Embryonic facial prominence (tissue), 1 donor: ENCODE measurements at regions not wholly inside any gene's neighbourhood (a gene's known extent, or its start where the extent isn't known, plus 50 kb on each side); places are given as distances from the start of the nearest gene placed in this dataset.
"Not testable (repeated sequence)": the region's sequence is repeated elsewhere in the genome, so short reads cannot be mapped to it uniquely, and the experiment has no call there.

Source experiments
- DNase-seq: peaks from one replicate; pipeline ENCODE4 v3.0.0-alpha.2; 2016; ENCODE audit errors: extremely low spot score

DNA sequence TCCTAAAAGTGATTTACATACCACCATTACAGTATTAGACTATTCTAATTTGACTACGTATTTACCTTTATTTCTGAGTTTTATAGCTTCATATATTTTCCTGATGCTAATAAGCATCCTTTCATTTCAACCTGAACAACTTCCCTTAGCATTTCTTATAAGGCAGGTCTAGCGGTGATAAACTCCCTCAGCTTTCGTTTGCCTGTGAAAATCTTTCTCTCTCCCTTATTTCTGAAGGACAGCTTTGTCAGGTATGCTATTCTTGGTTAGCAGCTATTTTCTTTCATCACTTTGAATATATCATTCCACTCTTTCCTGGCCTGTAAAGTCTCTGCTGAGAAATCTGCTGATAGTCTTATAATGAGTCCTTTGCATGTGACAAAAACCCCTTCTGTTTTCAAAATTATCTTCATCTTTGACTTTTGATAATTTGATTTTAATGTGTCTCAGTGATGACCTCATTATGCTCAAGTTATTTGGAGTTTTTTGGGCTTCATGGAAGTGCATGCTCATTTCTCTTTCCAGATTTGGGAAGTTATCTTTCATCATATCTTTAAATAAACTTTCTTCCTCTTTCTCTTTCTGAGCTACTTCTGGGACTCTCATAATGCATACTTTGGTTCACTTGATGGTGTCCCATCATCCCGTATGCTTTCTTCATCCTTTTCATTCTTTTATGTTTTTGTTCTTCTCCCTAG, 285.4 kb upstream of the PMFBP1 start:
- no peak for DNase-seq

GRCh38 chr16:72455743-72456659, 284.0 kb upstream of the PMFBP1 start:
- DNase-seq: no peak

DNA sequence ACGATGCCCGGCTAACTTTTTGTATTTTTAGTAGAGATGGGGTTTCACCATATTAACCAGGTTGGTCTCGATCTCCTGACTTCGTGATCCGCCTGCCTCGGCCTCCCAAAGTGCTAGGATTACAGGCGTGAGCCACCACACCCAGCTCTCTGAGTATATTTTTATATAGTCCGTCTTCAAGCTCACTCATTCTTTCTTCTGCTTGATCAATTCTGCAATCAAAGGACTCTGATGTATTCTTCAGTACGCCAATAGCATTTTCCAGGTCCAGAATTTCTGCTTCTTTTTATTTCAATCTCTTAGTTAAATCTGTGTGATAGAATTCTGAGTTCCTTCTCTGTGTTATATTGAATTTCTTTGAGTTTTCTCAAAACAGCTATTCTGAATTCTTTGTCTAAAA, 281.9 kb upstream of the PMFBP1 start:
- not testable (repeated sequence) for DNase-seq

- DNase-seq: no peak
Measured at GRCh38 chr16:72444696-72445095, 272.7 kb upstream of the PMFBP1 start.

- no peak for DNase-seq
Measured at GRCh38 chr16:72443809-72444208, 271.9 kb upstream of the PMFBP1 start.

- no peak for DNase-seq
Measured at GRCh38 chr16:72442385-72443158, 270.6 kb upstream of the PMFBP1 start.

DNA sequence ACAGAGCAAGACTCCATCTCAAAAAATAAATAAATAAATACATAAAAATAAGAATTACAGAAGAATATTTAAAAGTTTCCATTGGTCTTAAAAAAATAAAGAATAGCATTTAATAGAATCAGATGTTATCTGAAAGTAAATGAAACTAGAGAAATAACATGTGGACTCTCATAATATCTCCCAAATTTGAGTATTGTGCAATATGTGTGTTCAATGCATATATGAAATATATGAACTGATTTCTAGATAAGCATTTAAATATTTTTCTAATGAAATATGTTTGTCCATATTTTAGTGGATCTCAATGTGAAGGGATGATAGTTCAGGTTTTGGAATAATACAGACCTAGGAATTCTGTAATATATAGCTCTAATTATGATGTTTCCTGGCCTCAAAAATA, 265.9 kb upstream of the PMFBP1 start:
- DNase-seq: no peak

- DNase-seq: no peak
Measured at GRCh38 chr16:72434159-72434558, 262.2 kb upstream of the PMFBP1 start.

DNA sequence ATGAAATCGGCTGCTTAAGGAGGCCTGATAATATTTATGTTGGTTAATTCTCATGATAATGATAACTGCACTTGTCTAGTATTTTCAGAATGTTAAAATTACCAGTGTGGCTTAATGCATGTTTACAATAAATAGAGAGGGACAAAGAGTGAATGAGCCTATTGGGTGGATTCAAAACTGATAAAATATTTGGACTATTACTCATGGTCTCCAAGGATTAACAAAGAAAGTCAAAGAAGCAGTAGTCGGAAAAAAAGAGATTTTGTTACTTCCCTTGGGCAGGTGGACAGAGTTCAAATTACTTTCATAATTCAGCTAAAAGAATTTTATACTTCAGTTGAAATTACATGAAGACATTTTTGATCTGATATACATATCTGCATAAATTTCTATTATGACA, 258.2 kb upstream of the PMFBP1 start:
- DNase-seq: no peak

DNA sequence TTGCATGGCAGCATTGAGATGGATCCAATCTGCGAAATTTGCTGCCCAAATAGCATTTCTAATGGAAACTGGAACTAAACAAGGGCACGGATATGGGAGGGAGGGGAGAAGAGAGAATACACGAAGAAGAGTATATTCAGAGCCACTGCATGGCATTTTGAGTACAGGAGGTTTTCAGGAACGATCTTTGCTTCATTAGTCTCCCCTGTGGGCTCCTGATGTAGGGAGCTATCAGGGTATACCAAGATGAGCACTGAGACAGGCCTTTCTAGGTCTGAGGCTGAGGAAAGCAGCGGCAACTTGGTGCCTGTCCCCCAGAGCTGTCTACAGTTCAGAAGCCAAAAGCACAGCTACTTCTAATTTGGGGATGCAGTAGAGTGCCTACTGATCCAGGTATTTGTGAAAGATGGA, 257.7 kb upstream of the PMFBP1 start:
- no peak for DNase-seq

- no peak for DNase-seq
Measured at GRCh38 chr16:72428681-72429376, 256.9 kb upstream of the PMFBP1 start.

DNA sequence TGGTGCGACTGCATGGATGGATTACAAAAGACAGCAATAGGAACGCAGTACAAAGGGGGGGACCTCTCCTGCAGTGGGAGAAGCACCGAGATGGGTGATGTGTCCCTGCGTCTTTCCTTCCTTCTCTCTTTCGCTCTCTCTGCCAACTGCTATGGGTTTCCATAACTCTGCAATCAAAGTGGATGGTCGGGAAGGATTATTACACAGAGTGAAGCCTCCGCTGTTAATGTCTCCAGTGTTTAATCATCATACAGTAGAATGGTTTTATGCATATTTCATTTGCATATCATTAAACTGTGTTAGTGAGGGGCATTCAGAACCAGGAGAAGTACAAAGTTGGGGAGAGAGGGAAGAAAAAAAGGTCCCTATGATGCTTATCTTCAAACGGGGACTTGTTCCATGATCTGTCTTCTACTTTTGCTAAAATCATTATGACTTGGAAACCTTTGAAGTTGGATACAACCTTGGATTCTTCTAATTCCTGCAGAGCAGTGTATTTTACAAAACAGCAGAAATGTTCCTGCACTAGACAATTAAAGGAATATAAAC, 255.9 kb upstream of the PMFBP1 start:
- DNase-seq: no peak

GRCh38 chr16:72427051-72427782, 255.3 kb upstream of the PMFBP1 start:
- DNase-seq: no peak

DNA sequence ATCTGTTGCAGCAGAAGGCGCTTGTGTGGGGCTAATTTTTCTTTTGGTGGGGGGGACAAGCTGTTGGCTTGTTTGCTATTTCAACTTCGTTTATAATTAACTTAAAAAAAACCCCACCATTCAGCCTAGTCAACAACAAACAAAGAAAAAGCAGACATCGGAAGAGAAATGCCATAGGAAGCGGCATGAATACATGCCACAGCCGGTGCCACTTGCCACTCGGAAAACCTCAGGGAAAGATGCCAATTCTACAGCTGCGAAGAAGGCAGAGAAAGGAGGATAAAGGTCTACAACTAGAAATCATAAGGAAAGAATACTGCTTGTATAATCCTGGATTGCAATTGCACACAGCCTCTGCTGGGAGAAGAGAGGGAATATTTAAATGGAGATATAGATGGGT, 254.4 kb upstream of the PMFBP1 start:
- DNase-seq: no peak

GRCh38 chr16:72425571-72426341, 253.8 kb upstream of the PMFBP1 start:
- DNase-seq: no peak

DNA sequence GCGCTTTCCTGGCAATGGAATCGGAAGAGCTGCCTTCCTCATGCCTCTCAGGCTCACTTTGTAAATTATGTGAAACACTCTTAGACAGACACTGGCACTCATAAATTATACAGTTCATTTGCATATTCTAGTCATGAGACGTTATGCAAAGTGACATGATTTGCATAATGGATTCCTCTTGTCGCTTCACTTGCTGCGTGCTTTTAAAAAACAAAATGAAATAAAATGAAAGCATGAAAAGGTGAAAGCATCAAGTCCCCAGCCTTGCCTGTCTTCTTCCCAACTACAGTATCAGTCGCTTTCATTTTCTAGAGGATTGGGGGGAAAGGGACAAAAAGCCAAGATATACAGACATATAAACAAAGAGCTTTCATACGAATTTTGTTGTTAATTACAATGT, 252.8 kb upstream of the PMFBP1 start:
- no peak for DNase-seq

DNA sequence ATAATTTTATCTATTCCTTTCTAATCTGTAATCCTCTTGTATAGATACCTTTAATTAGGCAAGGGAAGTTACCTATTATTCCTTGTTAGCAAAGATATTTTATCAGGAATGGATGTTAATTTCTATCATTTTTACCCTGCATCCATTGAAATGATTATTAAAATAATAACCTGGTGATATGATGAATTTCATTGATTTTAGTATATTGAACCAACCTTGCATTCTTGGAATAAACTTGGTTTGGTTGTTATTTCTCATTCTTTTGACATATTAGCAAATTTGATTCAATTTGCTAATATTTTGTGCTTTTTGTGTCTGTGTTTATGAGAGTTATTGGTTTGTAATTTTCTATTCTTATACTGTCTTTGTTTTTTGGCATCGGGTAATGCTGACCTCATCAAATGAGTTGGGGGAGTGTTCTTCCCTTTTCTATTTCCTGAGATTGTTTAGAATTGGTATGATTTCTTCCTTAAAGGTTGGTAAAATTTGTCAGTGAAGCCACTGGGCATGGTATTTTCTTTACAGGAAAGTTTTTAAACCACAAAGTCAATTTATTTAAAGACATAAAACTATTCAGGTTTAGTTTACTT, 250.4 kb upstream of the PMFBP1 start:
- DNase-seq: no peak

DNA sequence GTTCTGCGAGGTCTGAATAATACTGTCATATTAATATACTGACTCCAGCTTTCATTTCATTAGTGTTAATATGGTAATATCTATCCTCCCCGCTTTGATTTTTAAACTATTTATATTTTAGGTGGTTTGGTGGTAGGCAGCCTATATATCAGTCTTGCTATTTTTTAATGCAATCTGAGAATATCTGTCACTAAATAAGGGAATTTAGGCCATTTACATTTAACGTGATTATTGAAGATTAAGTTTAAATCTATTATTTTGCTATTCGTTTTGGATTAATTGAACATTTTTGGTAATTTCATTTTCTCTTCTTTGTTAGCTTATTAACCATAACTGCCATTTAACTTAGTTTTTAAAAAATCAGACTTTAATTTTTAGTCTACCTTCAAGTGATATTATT, 247.7 kb upstream of the PMFBP1 start:
- no peak for DNase-seq

DNA sequence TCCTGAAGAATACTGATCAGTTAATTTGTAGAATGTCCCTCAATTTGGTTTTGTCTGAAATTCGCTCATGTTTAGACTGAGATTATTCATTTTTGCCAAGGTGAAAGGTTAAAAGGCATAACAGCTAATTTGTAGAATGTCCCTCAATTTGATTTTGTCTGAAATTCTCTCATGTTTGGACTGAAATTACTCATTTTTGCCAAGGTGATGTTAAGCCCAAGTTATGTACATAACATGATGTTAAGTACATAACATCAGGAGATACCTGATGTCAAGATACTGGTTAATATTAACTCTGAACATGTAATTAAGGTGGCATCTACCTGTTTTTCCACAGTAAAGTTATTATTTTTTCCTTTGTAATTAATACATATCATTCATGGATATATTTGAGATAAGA, 243.4 kb upstream of the PMFBP1 start:
- DNase-seq: no peak

GRCh38 chr16:72410492-72410891, 238.5 kb upstream of the PMFBP1 start:
- DNase-seq: no peak
